Lung (tissue), 11 donors: ENCODE measurements at regions not wholly inside any gene's neighbourhood (a gene's known extent, or its start where the extent isn't known, plus 50 kb on each side); places are given as distances from the start of the nearest gene placed in this dataset.

Source experiments
- ATAC-seq: fragments of 200-7000 bp; cut with Tn5 transposase; one replicate; pipeline ENCODE4 v1.9.1; 2020; ENCODE audit warnings: moderate number of reproducible peaks; ENCODE audit not compliant: insufficient read depth, low FRiP score
- DNase-seq, 3 donors: peaks; one replicate each; pipeline ENCODE4 v3.0.0-alpha.2; 2013 to 2017
- H3K27ac ChIP-seq, 2 donors: one replicate each; pipeline ENCODE4 v1.5.1; 2013; ENCODE audit warnings: mild to moderate bottlenecking in 2 of 2, moderate library complexity in 2 of 2, control low read depth in 1 of 2, inconsistent platforms in 1 of 2, low read depth in 1 of 2, low read length in 1 of 2
- H3K27me3 ChIP-seq, 3 donors: one replicate each; pipeline ENCODE4 v1.5.1; 2013; ENCODE audit warnings: low read length in 2 of 3; ENCODE audit not compliant: control insufficient read depth in 3 of 3, insufficient read depth in 3 of 3
- H3K36me3 ChIP-seq, 4 donors: one replicate each; pipeline ENCODE4 v1.5.1; 2013; ENCODE audit warnings: low read length in 4 of 4, mild to moderate bottlenecking in 1 of 4, moderate library complexity in 1 of 4; ENCODE audit not compliant: control insufficient read depth in 4 of 4, insufficient read depth in 4 of 4
- H3K4me1 ChIP-seq, 5 donors: one replicate each; pipeline ENCODE4 v1.5.1; 2013; ENCODE audit warnings: low read length in 5 of 5, mild to moderate bottlenecking in 2 of 5, moderate library complexity in 1 of 5; ENCODE audit not compliant: control insufficient read depth in 5 of 5, insufficient read depth in 5 of 5
- H3K4me3 ChIP-seq: one replicate; pipeline ENCODE4 v1.5.1; 2013; ENCODE audit warnings: mild to moderate bottlenecking, control low read depth, moderate library complexity
- H3K9ac ChIP-seq, 2 donors: one replicate each; pipeline ENCODE4 v1.5.1; 2013; ENCODE audit warnings: low read length in 2 of 2, control low read depth in 1 of 2; ENCODE audit not compliant: insufficient read depth in 1 of 2
- H3K9me3 ChIP-seq, 4 donors: one replicate each; pipeline ENCODE4 v1.5.1; 2013; ENCODE audit warnings: low read length in 3 of 4, mild to moderate bottlenecking in 1 of 4, moderate library complexity in 1 of 4; ENCODE audit not compliant: control insufficient read depth in 4 of 4, insufficient read depth in 3 of 4
- CTCF ChIP-seq: IDR thresholded peaks from 2 replicates; pipeline ENCODE4 v1.5.1; 2012; ENCODE audit warnings: mild to moderate bottlenecking; ENCODE audit errors: control extremely low read depth, extremely low read depth
- WGBS, 2 donors: extraction: QIAGEN DNeasy Blood & Tissue Kit; methylation state at CpG; one replicate each; pipeline ENCODE4 v1.1.7; 2013; 5-methylcytosine and 5-hydroxymethylcytosine counted together
- donor health status: control.
- donor health status: control.
- donor health status: Bipolar disorder and iron deficiency.
- donor health status: healthy.
- donor health status: DM: yes; HTN: yes; CAD: no.

- Histone ChIP-seq H3K9me3 (no peaks in the 10 kb centered on the region), H3K4me3 (no peak overlapping the region), H3K9ac (no peak overlapping the region), H3K27ac (no peak overlapping the region), H3K27me3 (no peaks in the 10 kb centered on the region), H3K36me3 (peaks cover 0 to 4% (median under 1%) of the 10 kb centered on the region in 4 donors), H3K4me1 (peaks cover 0 to 4% (median 0%) of the 10 kb centered on the region in 5 donors)
- ATAC-seq, result no peak
- TF ChIP-seq CTCF, result no peak
- 88 to 97% methylated on average over 2 of the region's 2 CpGs for WGBS, 2 donors
- no peak for DNase-seq
Measured at GRCh38 chr2:144213797-144214196, 306.1 kb downstream of the ZEB2 start.

- H3K4me1 ChIP-seq, result no peaks in the 10 kb centered on the region
- H3K36me3 ChIP-seq, result peaks cover 0 to 11% (median 4%) of the 10 kb centered on the region in 4 donors
- H3K27me3 ChIP-seq, result no peaks in the 10 kb centered on the region
- H3K27ac ChIP-seq, result no peak overlapping the region
- no peak for ATAC-seq
- no peak overlapping the region for H3K4me3 ChIP-seq
- TF ChIP-seq CTCF, result no peak
- 93 to 99% methylated on average over 4 of the region's 4 CpGs for WGBS, 2 donors
- no peaks in the 10 kb centered on the region for H3K9me3 ChIP-seq
- no peak overlapping the region for H3K9ac ChIP-seq
- peak in 1 of 3 donors; percentile 48 for DNase-seq
Measured at GRCh38 chr2:144211826-144212225, 308.1 kb downstream of the ZEB2 start.

GRCh38 chr2:144211065-144211464 lies 308.9 kb downstream of the ZEB2 start:
- H3K27ac ChIP-seq, result no peak overlapping the region
- no peaks in the 10 kb centered on the region for H3K9me3 ChIP-seq
- no peak for DNase-seq
- TF ChIP-seq CTCF, result no peak
- H3K4me3 ChIP-seq, result no peak overlapping the region
- H3K4me1 ChIP-seq, result no peaks in the 10 kb centered on the region
- no peak overlapping the region for H3K9ac ChIP-seq
- no peaks in the 10 kb centered on the region for H3K27me3 ChIP-seq
- WGBS, 2 donors, result 94 to 98% methylated on average over 4 of the region's 4 CpGs
- peaks cover 0 to 11% (median 4%) of the 10 kb centered on the region in 4 donors for H3K36me3 ChIP-seq
- ATAC-seq, result no peak

DNA sequence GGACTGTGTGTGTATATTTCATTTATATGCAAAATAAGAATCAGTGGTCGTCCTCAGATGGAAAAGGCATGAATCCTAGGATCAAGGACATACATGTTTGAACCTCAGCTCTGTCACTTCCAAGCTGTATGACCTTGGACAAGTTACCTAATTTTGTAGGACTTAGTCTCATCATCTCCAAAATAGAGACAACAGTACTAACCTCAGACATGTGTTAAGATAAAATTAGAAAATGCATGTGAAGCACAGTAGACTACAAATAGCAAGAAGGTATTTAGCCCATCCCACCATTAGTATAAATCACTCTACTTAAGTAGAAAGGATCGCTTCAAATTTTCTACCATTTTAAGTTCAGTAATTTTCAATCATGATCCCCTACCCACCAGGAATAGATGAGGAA lies 309.8 kb downstream of the ZEB2 start:
- H3K27me3 ChIP-seq, result no peaks in the 10 kb centered on the region
- H3K36me3 ChIP-seq, result peaks cover 0 to 11% (median 4%) of the 10 kb centered on the region in 4 donors
- 98 to 100% methylated on average over 2 of the region's 2 CpGs for WGBS, 2 donors
- no peak overlapping the region for H3K27ac ChIP-seq
- H3K9me3 ChIP-seq, result no peaks in the 10 kb centered on the region
- ATAC-seq, result no peak
- no peak for DNase-seq
- no peaks in the 10 kb centered on the region for H3K4me1 ChIP-seq
- H3K4me3 ChIP-seq, result no peak overlapping the region
- no peak overlapping the region for H3K9ac ChIP-seq
- no peak for TF ChIP-seq CTCF
